KMS-11 (cell line): ENCODE measurements at regions not wholly inside any gene's neighbourhood (a gene's known extent, or its start where the extent isn't known, plus 50 kb on each side); places are given as distances from the start of the nearest gene placed in this dataset.

Source experiments
- H2AFZ ChIP-seq: fragments of 200-600 bp; sonication (generic); 2 replicates; pipeline ENCODE4 v1.6.1; 2016; ENCODE audit warnings: antibody characterized with exemption, mixed run types, low read depth
- H3K27ac ChIP-seq: fragments of 200-600 bp; sonication (generic); 2 replicates; pipeline ENCODE4 v1.6.1; 2016; ENCODE audit warnings: mild to moderate bottlenecking, mixed run types
- H3K27me3 ChIP-seq: fragments of 200-600 bp; sonication (generic); 2 replicates; pipeline ENCODE4 v1.6.1; 2017; ENCODE audit warnings: mild to moderate bottlenecking, low read depth, mixed run types, moderate library complexity; ENCODE audit not compliant: insufficient read depth
- H3K36me3 ChIP-seq: fragments of 200-600 bp; sonication (generic); 2 replicates; pipeline ENCODE4 v1.6.1; 2017; ENCODE audit warnings: mild to moderate bottlenecking, mixed run types; ENCODE audit not compliant: insufficient read depth
- H3K4me1 ChIP-seq: fragments of 200-600 bp; sonication (generic); 2 replicates; pipeline ENCODE4 v1.6.1; 2016; ENCODE audit warnings: mild to moderate bottlenecking, low read depth, mixed run types; ENCODE audit not compliant: poor library complexity, severe bottlenecking
- H3K4me2 ChIP-seq: fragments of 200-600 bp; sonication (generic); 2 replicates; pipeline ENCODE4 v1.7.0; 2016; ENCODE audit warnings: mild to moderate bottlenecking, mixed run types
- H3K4me3 ChIP-seq: fragments of 200-600 bp; sonication (generic); IDR thresholded peaks from 2 replicates; pipeline ENCODE4 v1.6.1; 2017; ENCODE audit warnings: low read depth, low read length, mixed read lengths; ENCODE audit not compliant: insufficient read depth
- H3K79me2 ChIP-seq: fragments of 200-600 bp; sonication (generic); 2 replicates; pipeline ENCODE4 v1.6.1; 2016; ENCODE audit warnings: low read depth, mixed run types; ENCODE audit not compliant: insufficient read depth
- H3K9ac ChIP-seq: fragments of 200-600 bp; sonication (generic); 2 replicates; pipeline ENCODE4 v1.6.1; 2016; ENCODE audit warnings: mild to moderate bottlenecking, mixed run types
- H4K20me1 ChIP-seq: fragments of 200-600 bp; sonication (generic); 2 replicates; pipeline ENCODE4 v1.6.1; 2016; ENCODE audit warnings: mild to moderate bottlenecking, mixed run types; ENCODE audit not compliant: insufficient read depth
- TF ChIP-seq, protein P1 (sequence below): fragments of 200-600 bp; sonication (generic); conservative IDR thresholded peaks from 2 replicates; pipeline ENCODE4 v1.6.1; 2017; ENCODE audit warnings: low read depth, mild to moderate bottlenecking, antibody characterized with exemption, low read length, moderate library complexity, mixed read lengths

DNA sequence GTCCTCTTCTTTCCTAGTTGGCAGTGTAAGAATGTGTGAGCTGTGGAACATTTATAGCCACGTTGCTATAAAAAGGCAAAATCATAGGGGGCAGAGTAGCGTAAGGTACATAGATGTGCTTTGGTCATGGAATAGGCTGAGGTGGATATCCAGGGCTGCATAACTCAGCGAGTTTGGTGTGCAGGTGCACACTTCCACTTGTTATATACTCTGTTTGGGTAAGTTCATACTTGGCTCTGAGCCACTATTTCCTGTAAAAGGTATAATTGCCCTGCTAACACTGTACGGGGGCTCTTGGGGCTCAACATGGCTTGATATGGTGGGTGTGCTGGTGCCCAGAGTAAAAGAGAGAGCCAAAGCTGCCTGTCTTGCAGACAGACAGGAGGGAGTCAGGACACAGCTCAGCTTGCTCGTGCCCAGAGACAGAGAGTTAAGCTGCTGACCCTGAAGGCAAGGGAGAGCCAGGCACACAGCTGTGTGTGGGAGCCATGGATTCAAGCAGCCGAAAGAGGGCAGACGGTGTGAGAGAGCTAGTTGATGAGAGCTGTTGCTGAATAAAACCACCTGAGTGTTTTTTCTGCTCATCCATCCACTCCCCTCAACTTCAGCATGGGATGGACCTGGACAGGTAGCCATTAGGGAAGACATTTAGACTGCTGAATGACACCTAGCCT, 126.7 kb downstream of the DKK1 start:
- no peaks in the 10 kb centered on the region for H3K36me3 ChIP-seq
- peaks cover 38% of the 10 kb centered on the region for H3K4me1 ChIP-seq
- no peaks in the 10 kb centered on the region for H3K79me2 ChIP-seq
- no peak overlapping the region for H3K9ac ChIP-seq
- H2AFZ ChIP-seq: no peak overlapping the region
- TF ChIP-seq, protein P1, sequence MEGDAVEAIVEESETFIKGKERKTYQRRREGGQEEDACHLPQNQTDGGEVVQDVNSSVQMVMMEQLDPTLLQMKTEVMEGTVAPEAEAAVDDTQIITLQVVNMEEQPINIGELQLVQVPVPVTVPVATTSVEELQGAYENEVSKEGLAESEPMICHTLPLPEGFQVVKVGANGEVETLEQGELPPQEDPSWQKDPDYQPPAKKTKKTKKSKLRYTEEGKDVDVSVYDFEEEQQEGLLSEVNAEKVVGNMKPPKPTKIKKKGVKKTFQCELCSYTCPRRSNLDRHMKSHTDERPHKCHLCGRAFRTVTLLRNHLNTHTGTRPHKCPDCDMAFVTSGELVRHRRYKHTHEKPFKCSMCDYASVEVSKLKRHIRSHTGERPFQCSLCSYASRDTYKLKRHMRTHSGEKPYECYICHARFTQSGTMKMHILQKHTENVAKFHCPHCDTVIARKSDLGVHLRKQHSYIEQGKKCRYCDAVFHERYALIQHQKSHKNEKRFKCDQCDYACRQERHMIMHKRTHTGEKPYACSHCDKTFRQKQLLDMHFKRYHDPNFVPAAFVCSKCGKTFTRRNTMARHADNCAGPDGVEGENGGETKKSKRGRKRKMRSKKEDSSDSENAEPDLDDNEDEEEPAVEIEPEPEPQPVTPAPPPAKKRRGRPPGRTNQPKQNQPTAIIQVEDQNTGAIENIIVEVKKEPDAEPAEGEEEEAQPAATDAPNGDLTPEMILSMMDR: no peak
- H3K4me2 ChIP-seq: no peak overlapping the region
- no peaks in the 10 kb centered on the region for H3K27me3 ChIP-seq
- no peak overlapping the region for H3K27ac ChIP-seq
- no peak overlapping the region for H3K4me3 ChIP-seq
- no peaks in the 10 kb centered on the region for H4K20me1 ChIP-seq

DNA sequence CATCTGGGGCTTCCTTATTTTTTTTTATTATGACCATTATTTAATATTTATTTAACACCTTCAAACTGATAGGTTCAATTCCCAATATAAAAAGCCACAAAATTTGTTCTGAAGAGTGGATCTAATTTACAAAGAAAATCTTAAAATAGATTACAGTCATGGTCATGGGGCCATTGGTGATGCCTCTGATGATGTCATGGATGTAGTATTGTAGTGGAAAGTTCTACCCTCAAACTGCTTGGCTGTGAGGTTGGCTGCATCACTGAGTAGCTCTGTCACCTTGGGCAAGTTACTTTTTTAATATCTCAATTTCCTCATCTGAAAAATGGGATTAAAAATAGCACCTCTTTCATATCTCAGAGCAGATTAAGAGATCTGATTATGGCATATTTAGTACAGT, 128.5 kb downstream of the DKK1 start:
- peaks cover 19% of the 10 kb centered on the region for H3K4me1 ChIP-seq
- H3K27me3 ChIP-seq: no peaks in the 10 kb centered on the region
- no peak overlapping the region for H3K4me2 ChIP-seq
- no peaks in the 10 kb centered on the region for H4K20me1 ChIP-seq
- no peaks in the 10 kb centered on the region for H3K36me3 ChIP-seq
- no peak overlapping the region for H3K27ac ChIP-seq
- no peak overlapping the region for H3K9ac ChIP-seq
- H3K79me2 ChIP-seq: no peaks in the 10 kb centered on the region
- no peak overlapping the region for H3K4me3 ChIP-seq
- TF ChIP-seq, protein P1: no peak
- H2AFZ ChIP-seq: no peak overlapping the region

DNA sequence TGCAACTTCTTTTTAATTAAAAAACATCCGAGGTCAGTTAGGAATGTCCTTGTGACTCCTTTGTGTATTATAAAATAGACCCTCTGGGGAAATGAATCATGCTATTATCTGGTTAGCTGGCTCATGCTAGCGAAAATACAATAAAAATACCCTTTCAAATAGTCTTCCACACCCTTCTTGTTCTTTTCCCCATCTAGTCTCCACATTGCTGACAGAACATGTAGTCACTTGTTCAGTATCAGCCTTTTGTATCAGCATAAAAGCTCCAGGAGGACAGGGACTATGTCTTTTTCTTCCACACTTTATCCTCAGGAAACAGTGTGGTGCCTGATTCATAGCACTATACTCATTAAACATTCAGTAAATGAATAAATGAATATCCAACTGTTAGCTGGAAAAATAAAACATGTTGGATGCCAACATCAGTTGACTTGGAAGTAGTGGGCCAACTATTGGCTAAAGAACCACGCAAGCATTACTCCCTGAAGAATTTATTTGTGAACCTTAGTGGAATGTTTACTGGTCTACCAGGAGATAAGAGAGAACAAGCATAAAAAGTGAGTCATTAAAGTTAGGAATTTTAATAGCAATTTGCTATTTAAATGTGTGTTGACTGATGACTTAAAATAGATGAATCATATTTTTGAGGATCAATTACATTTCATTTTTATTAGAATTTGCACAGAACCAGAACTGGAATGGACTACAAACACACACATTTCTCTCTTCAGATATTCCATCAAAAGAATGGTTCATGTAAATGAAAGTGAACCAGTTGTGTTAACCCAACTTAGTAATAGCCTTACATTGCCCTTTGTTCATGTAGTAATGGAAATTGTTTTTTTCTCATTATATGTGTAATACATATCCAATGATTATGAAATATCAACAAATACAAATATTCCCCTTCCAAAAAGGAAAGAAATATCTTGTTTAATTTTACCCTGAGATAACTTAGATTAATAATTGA, 129.6 kb downstream of the DKK1 start:
- TF ChIP-seq, protein P1: no peak
- Histone ChIP-seq H2AFZ (no peak overlapping the region), H3K4me1 (peaks cover 8% of the 10 kb centered on the region), H3K36me3 (no peaks in the 10 kb centered on the region), H3K79me2 (no peaks in the 10 kb centered on the region), H3K4me3 (no peak overlapping the region), H4K20me1 (no peaks in the 10 kb centered on the region), H3K27me3 (no peaks in the 10 kb centered on the region), H3K4me2 (no peak overlapping the region), H3K9ac (no peak overlapping the region), H3K27ac (no peak overlapping the region)

DNA sequence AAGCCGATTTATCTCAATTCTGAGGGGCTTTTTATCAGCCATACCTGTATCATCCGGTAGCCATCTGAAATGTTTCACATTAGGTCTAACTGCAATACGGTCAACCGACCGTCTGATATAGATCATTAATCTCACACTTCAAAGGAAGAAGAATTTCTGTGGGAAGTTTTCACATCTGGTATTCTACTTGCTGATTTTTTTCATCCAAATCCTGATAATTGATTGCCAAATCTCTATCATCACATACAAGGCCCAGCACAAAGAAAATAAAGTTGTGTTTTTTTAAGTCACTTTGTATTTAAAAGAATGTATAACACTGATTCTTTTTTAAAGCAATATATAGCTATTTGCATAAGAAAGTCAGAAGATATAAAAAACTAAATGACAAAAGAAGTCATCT, 132.3 kb downstream of the DKK1 start:
- TF ChIP-seq, protein P1: no peak
- no peaks in the 10 kb centered on the region for H4K20me1 ChIP-seq
- H3K4me2 ChIP-seq: no peak overlapping the region
- no peaks in the 10 kb centered on the region for H3K36me3 ChIP-seq
- H3K27ac ChIP-seq: no peak overlapping the region
- no peaks in the 10 kb centered on the region for H3K79me2 ChIP-seq
- no peak overlapping the region for H3K4me3 ChIP-seq
- H3K4me1 ChIP-seq: no peaks in the 10 kb centered on the region
- H2AFZ ChIP-seq: no peak overlapping the region
- no peaks in the 10 kb centered on the region for H3K27me3 ChIP-seq
- H3K9ac ChIP-seq: no peak overlapping the region
